Kidney capillary endothelial cell (primary cell): ENCODE measurements at regions not wholly inside any gene's neighbourhood (a gene's known extent, or its start where the extent isn't known, plus 50 kb on each side); places are given as distances from the start of the nearest gene placed in this dataset.
A peak's percentile ranks its signal among the peaks of the same experiment; 100 is the strongest.

Source experiments
- DNase-seq: peaks from one replicate; pipeline ENCODE4 v3.0.0-alpha.2; 2018; ENCODE audit warnings: low spot score

- no peak for DNase-seq
Measured at GRCh38 chr5:61596265-61596664, 264.2 kb downstream of the ZSWIM6 start.

GRCh38 chr5:61597684-61598083 is 265.6 kb downstream of the ZSWIM6 start:
- DNase-seq = no peak

- DNase-seq = no peak
Measured at GRCh38 chr5:61598126-61598525, 266.1 kb downstream of the ZSWIM6 start.

GRCh38 chr5:61599370-61600122 is 267.5 kb downstream of the ZSWIM6 start:
- DNase-seq = no peak

DNA sequence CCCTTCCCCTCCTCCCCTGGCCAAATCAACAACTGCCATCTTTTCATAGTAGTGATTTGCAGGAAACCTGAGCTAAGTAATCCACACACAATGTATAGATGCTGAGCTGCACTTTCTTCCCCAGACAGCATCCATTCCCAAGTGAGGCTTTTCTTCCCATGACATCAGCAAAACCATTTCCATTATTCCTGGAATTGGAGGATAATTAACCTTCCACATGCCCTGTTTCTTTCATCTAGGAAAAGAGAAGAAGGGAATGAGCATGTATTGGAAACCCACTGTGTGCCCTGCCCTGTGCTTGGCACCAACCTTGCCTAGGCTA is 268.0 kb downstream of the ZSWIM6 start:
- no peak for DNase-seq

DNA sequence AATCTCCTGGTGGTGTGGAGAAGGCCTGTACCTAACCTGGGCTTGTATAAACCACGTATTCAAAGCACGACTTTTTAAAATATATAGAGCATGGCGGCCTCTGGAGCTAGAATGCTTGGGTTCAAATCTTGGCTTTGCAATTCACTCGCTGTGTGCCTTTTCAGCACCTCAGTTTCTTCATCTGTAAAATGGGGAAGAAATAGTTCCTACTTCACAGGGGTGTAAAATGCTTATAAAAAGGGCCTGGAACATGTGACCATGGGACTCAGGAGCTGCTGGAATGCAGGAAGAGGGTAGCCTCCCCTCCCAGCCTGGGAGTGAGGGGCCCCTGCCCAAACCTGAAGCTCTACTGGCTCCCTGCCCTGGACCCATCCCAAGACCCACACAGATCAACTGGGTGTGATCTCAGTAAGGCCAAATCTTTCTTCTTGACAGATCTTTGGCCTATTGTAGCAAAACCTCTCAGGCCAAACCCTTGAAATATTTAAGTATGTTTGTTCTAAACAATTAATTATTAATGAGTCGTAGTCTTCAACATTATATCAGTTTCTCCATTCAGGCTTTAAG is 269.0 kb downstream of the ZSWIM6 start:
- no peak for DNase-seq

DNA sequence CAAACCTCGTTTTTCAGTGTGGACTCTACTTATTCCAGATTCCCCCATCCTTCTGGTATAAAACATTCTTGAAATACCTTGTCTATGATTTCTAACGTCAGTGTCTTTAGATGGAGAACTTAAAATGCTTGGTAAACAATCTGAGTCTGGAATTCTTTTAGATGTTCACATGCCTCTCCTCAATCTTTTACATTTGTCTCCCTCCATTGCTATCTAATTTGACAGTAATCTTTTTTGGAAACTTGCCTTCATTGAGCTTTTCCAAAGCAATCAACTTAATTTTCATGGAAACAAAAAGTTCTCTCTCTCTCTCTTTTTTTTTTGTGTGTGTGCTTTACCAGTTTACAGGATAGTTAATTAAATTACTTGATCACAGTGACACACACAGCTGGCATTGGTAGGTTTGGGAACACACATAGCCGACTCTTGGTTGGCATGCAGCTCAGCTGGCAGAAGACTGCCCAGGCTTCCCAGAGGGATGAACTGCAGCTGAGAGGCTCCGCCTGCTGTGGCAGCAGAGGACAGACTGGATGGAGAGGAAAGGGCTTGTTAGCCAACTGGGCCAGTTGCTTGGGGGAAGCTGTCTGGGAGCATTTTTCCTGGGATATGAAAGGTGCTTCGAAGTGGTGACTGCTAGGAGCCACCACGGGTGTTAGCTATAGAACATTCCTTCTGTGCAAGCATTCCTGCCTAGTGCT is 271.3 kb downstream of the ZSWIM6 start:
- no peak for DNase-seq

DNA sequence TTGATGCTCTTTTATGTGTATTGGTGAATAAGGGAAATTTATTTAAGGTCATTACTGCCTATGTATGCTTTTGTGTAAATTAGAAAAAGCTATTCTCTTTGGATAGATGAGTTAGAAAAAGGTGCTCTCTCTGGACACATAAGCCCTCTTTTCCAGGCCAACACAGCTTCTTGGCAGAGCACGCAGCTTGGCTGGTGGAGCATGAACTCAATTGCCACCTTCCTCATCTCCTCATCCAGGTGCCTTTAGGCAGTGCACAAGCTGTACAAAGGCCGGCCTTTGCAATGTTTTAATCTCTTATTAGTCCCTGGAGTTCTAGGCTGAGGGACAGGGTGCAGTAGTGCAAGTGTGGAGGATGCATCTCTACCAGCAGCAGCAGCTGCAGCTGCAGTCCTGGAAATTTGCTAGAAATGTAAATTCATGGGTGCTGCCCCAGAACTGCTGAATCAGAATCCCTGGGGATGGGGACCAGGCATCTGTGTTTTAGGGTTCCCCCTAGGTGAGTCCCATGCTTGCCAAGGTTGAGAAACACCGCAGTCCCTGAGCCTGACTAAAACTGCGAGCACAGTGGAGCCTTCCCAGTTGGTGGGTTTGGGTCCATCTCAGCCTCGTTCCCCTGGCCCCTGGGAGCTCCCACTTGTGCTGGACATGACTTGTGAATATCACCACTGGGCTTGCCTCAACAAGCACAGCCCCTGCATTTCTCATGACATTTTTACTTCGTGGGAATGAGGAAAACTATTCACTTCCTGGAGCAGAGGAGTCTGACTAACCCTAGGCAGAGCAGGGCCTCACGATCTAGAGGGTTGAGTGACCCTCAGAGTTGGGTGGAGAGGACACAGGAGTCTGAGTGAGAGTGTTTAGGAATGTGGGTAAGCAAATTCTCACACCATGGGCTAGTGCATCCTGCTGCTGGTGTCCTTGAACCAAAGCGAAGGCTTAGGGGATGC is 272.3 kb downstream of the ZSWIM6 start:
- DNase-seq = peak; percentile 28

DNA sequence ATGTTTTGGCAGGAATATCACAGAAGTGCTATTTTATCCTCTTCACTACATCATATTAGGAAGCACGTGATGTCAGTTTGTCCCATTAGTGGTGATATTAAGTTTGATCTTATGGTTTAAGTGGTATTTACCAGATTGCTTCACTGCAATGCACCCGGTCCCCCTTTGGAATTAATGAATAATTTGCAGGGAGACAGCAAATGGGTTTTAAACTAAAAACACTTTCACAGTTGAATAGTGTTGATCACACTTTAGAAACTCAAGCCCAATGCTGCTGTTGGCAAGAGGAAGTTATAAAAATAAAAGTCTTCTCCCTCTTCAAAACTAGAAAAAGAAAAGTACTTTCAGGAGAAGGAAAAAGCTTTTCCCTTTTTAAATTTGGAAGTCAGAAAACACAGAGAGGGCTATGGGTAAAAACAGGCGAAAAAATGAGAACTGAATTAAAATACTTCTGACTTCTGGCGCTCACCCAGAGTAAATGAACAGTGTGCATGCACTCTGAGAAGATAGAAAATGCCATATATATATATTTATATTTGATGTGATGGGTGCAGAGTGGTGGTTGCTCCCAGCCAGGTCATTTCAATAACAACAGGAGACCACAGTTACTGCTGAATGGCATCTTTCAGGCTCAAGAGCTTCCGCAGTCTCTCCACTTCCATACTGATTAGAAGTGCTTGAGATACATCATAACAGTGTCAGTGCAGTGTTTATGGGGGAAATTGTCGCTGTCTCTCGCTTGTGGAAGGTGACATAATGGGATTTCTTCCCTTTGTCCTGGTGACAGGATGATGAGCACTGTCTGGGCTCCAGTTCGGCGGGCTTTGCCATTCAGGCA is 278.0 kb downstream of the ZSWIM6 start:
- DNase-seq = no peak

- no peak for DNase-seq
Measured at GRCh38 chr5:61610678-61611024, 278.6 kb downstream of the ZSWIM6 start.

DNA sequence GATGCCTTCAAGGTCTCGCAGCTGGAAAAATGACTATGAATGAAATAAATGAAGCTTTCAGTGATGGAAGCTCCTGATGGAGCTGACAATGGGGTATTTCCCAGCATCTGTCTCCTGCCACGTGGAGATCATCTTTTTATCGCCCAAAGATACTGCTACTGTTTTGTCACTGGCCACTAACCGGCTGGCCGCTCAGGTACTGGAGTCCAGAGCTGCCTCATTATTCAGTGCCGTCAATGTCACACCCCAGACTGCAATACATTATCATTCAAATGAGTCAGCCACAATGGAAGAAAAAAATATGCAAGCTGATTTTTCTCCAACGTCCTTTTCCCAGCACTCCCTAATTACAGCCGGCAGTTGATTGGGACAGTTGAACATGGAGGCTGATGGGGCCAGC is 280.4 kb downstream of the ZSWIM6 start:
- no peak for DNase-seq

DNA sequence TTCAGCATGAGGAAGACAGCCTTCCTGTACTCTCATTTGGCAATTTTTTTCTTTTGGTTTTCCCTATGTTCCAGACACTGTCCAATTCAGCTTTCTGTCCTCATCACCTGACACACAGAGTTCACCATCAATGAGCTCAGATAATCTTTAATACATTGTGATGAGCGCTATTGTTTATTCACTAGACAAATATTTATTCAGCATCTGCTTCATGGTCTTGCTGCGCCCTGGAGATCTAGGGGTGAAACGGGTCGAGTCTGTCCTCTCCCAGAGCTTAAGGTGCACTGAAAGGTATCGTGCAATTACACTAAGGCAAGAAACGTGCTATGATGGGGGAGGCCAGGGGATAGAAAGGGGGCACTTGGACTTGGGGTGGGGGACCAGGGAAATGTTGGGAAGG is 281.6 kb downstream of the ZSWIM6 start:
- DNase-seq = no peak

DNA sequence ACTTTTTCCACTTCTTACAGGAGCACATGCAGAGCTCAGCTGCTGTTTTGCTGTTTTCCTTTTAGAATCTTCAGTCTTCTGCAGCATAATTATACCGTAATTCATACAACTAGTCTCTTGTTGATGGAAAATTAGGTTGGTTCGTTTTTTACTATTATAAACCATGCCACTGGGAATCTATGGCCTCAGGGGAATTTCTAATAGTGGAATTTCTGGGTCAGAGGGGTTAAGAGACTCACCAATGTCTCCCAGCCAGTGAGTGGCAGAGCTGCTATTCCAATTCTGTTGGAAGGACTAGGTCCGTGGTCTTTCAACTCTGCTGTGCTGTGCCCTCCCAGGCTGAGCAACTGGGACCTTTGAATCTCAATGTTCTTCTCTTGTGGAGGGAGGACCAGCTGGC is 282.5 kb downstream of the ZSWIM6 start:
- DNase-seq = no peak

DNA sequence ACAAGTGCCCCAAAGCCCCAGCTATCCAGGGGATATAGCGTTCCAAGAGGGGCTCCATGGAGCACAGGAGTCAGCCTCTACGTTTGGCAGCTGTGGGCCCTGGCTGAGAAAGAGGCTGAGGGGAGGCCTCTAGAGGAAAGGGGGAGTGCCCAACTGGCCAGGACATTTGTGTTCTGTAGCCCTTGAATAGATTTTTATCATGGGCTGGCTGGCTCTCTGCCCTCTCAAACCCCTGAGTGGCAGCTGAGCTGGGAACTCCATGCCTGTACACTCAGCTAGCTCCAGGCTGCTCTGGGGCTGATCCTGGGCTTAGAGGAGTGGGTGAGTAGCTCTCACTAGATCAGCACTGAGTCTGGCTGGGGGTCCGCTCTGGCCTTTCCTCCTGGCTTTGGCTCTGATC is 285.0 kb downstream of the ZSWIM6 start:
- no peak for DNase-seq

- DNase-seq = no peak
Measured at GRCh38 chr5:61617995-61618525, 286.0 kb downstream of the ZSWIM6 start.

- DNase-seq = no peak
Measured at GRCh38 chr5:61618577-61618976, 286.5 kb downstream of the ZSWIM6 start.

GRCh38 chr5:61619289-61619688 is 287.2 kb downstream of the ZSWIM6 start:
- no peak for DNase-seq

- no peak for DNase-seq
Measured at GRCh38 chr5:61619777-61620518, 287.9 kb downstream of the ZSWIM6 start.

GRCh38 chr5:61620699-61621182 is 288.7 kb downstream of the ZSWIM6 start:
- DNase-seq = no peak

DNA sequence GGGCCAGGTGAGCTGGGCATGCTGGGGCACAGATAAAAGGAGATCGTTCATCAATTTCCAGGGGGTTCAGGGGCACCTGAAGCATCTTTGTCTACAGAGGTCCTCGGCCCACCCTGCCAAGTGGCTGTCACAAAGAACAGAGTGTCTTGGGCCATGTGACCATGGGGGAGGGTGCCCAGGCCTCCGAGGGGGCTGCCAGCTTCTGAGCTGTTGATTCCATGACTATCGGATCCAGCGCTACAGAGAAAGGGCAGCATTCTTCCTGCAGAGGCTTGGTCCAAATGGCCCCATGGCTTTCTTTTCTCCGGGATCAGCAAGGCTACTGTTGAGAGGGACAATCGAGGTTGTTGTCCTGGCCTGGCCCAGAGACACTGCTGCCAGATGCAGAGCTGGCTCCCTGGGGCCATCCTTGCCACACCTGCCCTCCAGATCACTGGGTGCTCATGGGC is 289.2 kb downstream of the ZSWIM6 start:
- DNase-seq = no peak
